Activated B cell treated with CpG ODN at 0.5 μM for 24 hours (primary cell): ENCODE measurements at regions not wholly inside any gene's neighbourhood (a gene's known extent, or its start where the extent isn't known, plus 50 kb on each side); places are given as distances from the start of the nearest gene placed in this dataset.

Experiments
- ATAC-seq: fragments of 200-7000 bp; cut with Tn5 transposase; one replicate; pipeline ENCODE4 v1.10.0; 2021; ENCODE audit warnings: low read depth, mild to moderate bottlenecking, moderate library complexity
- CTCF ChIA-PET: fragments of 350-600 bp; sonication (Branson Sonifier 250); formaldehyde crosslinking; loops from one replicate; lab custom pipeline; 2021; ENCODE audit warnings: antibody characterized with exemption; lab: Charles Lee
- POLR2A ChIA-PET: fragments of 350-600 bp; sonication (Branson Sonifier 250); formaldehyde crosslinking; loops from one replicate; lab custom pipeline; 2021; ENCODE audit warnings: antibody characterized with exemption; lab: Charles Lee
- DNase-seq: peaks from one replicate; pipeline ENCODE4 v3.0.0; 2022
- H3K27ac Mint-ChIP-seq: one replicate; pipeline ENCODE4 v1.8.0; 2020; ENCODE audit warnings: mixed read lengths
- H3K27me3 Mint-ChIP-seq: one replicate; pipeline ENCODE4 v1.8.0; 2021; ENCODE audit warnings: mixed read lengths
- H3K36me3 Mint-ChIP-seq: one replicate; pipeline ENCODE4 v1.8.0; 2021; ENCODE audit warnings: low read depth, mixed read lengths
- H3K4me1 Mint-ChIP-seq: one replicate; pipeline ENCODE4 v1.8.0; 2021; ENCODE audit warnings: mixed read lengths
- H3K4me3 Mint-ChIP-seq: one replicate; pipeline ENCODE4 v1.8.0; 2020; ENCODE audit warnings: mild to moderate bottlenecking, mixed read lengths
- H3K9me3 Mint-ChIP-seq: one replicate; pipeline ENCODE4 v1.8.0; 2020; ENCODE audit warnings: mixed read lengths
- CTCF ChIP-seq: fragments of 200-600 bp; IDR thresholded peaks from one replicate; pipeline ENCODE4 v1.8.0; 2022; ENCODE audit warnings: antibody characterized with exemption, mild to moderate bottlenecking
- intact Hi-C: fragments of 100-400 bp; cut with micrococcal nuclease; formaldehyde crosslinking; loops from one replicate; pipeline ENCODE4 v1.15.1; 2024

- Mint-ChIP-seq H3K27ac (no peak overlapping the region), H3K4me3 (no peak overlapping the region), H3K9me3 (no peaks in the 10 kb centered on the region), H3K27me3 (peaks cover 17% of the 10 kb centered on the region), H3K36me3 (no peaks in the 10 kb centered on the region), H3K4me1 (no peaks in the 10 kb centered on the region)
- DNase-seq (no peak), ATAC-seq (no peak)
- TF ChIP-seq CTCF = no peak
- CTCF ChIA-PET = no interaction called here
- intact Hi-C loops = no loop called here
- POLR2A ChIA-PET = no interaction called here
Measured at GRCh38 chr12:132384916-132385774, 55.8 kb upstream of the GALNT9 start.

- POLR2A ChIA-PET = no interaction called here
- Mint-ChIP-seq H3K4me3 (no peak overlapping the region), H3K27ac (no peak overlapping the region), H3K27me3 (peaks cover 26% of the 10 kb centered on the region), H3K36me3 (no peaks in the 10 kb centered on the region), H3K9me3 (no peaks in the 10 kb centered on the region), H3K4me1 (no peaks in the 10 kb centered on the region)
- CTCF ChIA-PET = no interaction called here
- no peak for DNase-seq
- intact Hi-C loops = no loop called here
- TF ChIP-seq CTCF = no peak
- no peak for ATAC-seq
Measured at GRCh38 chr12:132380641-132381040, 51.3 kb upstream of the GALNT9 start.

- peaks cover 26% of the 10 kb centered on the region for H3K27me3 Mint-ChIP-seq
- DNase-seq (no peak), ATAC-seq (no peak)
- H3K4me1 Mint-ChIP-seq = no peaks in the 10 kb centered on the region
- no peak overlapping the region for H3K27ac Mint-ChIP-seq
- H3K9me3 Mint-ChIP-seq = no peaks in the 10 kb centered on the region
- H3K4me3 Mint-ChIP-seq = no peak overlapping the region
- POLR2A ChIA-PET = no interaction called here
- H3K36me3 Mint-ChIP-seq = no peaks in the 10 kb centered on the region
- no peak for TF ChIP-seq CTCF
- CTCF ChIA-PET = no interaction called here
- intact Hi-C loops = no loop called here
Measured at GRCh38 chr12:132379996-132380395, 50.6 kb upstream of the GALNT9 start.

- H3K27ac Mint-ChIP-seq = no peak overlapping the region
- ATAC-seq = no peak
- H3K4me1 Mint-ChIP-seq = no peaks in the 10 kb centered on the region
- POLR2A ChIA-PET = no interaction called here
- no peaks in the 10 kb centered on the region for H3K9me3 Mint-ChIP-seq
- no peaks in the 10 kb centered on the region for H3K36me3 Mint-ChIP-seq
- CTCF ChIA-PET = no interaction called here
- no peak overlapping the region for H3K4me3 Mint-ChIP-seq
- DNase-seq = no peak
- H3K27me3 Mint-ChIP-seq = peaks cover 29% of the 10 kb centered on the region
- intact Hi-C loops = no loop called here
- no peak for TF ChIP-seq CTCF
Measured at GRCh38 chr12:132379576-132379975, 50.2 kb upstream of the GALNT9 start.
